GM21576 (cell line): ENCODE measurements at regions not wholly inside any gene's neighbourhood (a gene's known extent, or its start where the extent isn't known, plus 50 kb on each side); places are given as distances from the start of the nearest gene placed in this dataset.

Experiments used
- ATAC-seq: cut with Tn5 transposase; IDR thresholded peaks from one replicate; pipeline ENCODE4 v1.9.1; 2021; ENCODE audit warnings: mild to moderate bottlenecking, moderate library complexity; ENCODE audit not compliant: unreplicated experiment

DNA sequence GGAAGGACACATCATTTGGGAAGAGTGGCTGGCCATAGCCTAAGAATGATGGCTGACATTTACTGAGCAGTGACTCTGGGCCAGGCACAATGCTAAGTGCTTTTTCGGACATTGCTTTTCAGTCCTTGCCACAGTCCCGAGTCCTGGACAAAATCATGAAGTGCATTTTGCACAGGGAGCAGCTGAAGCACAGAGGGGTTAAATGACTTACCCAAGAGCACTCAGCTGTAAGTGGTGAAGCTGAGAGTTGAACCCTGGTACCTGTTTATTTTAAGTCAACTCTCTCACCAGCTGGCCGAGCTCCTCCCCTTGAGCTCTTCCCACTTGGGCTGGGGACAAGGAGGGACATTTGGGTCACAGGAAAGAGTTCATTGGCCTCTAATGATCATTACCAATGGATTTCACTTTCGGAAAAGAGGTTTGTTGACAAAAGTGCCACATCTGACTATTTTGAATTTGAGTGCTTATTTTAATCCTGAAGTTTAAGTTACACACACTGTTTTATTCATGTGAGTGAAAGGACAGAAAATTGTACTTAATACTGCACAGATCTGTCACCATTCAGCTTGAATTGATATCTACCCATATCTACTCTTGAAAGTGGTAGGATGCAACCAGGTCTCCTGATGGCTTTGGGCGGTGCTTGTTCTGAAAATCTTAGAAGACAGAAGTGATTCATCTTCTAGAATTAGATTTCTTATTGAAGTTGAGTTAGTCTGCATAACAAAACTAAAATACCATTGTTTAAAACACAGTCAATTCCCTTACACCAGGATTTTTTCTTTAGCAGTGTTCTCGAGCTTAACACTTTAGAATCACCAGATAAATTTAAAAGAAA is 368.7 kb upstream of the PROK2 start:
- no peak for ATAC-seq

DNA sequence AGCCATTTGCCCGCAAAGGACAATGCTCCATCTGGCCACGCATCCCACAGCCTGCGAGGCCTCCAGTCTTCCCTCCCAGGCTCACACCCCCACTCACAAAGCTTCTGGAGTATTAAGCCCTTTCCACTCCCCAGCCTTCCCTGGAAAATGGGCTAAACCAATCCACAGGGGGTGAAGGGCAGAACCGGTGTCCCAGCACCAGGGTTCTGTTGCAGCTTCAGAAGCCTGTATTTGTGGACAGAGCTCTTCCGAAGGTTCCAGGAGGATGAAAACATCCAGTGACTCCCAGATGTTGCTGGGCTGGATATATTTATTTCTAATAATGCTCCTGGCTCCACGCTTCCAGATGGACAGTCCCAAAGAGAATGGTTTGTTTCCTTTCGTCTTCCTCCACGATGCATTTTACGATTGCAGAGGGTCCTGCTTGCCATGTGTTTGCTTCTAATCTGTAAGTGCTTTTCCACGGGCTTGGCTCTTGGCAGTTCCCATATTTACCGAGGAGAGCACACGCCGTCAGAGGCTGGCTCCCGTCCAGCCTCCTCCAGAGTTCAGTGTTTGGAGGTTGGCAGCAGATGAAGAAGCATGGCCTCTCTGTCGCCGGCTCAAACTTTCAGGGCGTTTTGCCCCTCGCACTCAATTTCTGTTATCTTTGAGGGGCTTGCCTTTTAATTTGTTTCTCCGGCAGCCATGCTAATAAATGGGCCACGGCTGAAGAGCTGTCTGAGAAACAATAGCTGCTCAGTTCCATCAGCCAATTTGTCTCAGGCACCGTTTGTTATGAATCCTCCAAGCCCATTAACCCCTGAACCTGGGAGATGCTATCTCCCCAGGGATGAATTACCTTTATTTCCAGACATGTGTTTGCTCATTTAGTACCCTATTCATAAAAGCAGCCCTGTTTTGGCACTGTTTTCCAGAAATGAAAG is 367.9 kb upstream of the PROK2 start:
- no peak for ATAC-seq

DNA sequence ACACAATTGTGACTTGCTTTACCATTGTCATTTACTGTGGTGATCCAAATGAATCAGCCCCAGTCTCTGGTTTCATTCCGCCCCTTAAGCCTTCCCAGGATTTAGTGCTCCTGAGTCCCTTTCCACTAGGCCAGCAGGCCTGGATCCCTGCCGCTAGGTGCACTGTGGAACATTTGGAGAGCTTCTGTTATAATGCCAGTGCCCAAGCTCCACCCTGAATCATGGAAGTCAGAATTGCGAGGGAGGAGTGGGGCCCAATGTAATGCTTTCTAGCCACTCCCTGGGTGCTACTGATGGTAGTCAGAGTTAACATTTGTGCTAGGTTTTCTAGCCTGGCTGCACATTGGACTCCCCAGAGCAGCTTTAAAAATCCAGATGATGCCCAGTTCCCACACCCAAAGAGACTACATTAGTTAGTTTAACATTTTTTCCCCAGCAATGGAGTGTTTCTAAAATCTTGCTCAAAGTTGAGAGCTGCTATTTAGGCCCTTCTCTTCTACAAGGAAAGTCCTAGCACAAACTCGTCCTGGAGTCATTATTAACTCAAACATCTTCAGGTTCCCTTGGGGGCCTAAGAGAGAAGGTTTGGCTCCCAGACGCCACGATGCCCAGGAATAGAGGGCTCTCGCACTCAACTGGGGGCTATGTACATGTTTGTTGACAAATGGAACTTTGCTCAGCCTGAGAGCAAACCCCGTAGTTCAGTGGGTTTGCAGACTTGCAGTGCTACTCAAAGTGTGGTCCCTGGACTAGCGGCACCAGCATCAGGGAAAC is 366.7 kb upstream of the PROK2 start:
- no peak for ATAC-seq

DNA sequence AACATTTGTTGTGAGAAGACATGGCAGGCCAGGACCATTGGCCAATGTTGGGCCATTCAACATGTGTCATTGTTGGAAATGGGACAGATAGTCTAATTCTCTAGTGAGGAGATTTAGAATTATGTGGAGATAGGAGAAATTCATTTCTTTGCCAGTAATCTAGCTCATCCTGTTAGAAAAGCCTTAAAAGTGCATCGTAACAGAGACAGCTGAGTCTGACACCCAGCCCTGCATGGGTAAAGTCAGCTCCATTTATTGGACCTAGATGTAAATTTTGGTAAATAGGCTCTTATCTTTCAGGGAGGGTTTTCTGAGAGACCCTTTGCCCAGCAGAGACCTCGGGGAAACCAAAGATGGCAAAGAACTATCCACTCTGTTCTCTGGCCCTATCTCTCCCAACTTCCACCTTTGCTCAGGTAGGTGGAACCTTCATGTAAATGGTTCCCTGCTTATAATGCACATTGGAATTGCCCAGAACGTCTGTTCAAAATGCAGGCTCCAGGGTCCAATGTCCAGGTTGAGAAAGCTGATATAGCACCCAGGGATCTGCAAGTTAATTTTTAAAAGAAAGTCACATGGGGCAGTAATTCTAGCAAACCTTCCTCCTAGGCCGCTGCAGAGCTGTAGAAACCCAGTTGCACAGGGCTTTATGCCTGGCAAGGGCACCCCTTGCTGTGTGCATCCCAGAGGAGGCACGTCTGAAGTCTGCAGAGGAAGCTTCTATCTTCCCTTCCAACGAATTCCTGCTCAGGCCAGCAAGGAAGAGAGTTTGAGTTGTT is 365.9 kb upstream of the PROK2 start:
- no peak for ATAC-seq

DNA sequence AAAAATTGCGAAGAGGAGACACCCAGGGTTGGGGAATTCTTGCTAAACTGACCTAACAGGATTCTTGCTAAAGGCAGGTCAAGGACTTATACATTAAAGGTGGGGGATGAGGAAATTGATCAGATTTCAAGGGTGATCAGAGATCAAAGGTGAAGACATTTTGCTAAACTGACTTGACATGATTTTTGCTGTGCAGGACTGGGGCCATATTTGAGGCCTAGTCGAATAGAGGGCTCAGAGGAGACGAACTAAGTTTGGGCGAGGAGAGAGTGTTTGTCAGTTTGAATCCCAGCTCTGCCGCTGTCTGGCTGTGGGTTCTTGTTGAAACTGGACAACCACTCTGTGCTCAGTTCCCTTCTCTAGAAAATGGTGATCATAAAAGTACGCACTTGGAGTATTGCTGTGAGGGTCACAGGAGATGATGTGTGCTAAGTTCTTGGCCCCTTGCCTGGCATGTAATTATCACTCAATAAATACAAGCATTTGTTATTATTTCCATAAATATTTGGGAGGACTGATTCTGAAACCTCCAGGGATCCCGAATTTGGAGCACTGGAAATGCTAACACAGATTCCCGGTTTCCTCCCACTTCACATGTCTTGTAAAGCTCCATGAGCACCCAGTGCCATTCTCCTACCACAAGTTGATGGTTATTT is 364.8 kb upstream of the PROK2 start:
- ATAC-seq: no peak

DNA sequence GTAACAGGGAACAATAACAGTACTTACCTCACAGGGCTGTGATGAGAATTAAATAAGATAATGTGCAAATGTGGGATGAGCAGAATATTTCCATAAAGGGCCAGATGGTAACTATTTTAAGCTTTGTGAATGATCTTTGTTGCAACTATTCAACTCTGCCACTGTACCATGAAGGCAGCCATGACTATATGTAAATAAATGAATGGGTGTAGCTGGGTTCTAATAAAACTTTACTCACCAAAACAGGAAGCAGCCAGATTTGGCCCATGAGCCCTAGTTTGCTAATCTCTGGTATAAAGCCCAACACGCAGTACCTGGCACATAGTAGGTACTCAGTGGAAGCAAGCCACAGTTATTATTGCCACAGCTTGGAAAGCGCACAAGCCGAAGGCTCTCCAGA is 362.7 kb upstream of the PROK2 start:
- ATAC-seq: no peak

DNA sequence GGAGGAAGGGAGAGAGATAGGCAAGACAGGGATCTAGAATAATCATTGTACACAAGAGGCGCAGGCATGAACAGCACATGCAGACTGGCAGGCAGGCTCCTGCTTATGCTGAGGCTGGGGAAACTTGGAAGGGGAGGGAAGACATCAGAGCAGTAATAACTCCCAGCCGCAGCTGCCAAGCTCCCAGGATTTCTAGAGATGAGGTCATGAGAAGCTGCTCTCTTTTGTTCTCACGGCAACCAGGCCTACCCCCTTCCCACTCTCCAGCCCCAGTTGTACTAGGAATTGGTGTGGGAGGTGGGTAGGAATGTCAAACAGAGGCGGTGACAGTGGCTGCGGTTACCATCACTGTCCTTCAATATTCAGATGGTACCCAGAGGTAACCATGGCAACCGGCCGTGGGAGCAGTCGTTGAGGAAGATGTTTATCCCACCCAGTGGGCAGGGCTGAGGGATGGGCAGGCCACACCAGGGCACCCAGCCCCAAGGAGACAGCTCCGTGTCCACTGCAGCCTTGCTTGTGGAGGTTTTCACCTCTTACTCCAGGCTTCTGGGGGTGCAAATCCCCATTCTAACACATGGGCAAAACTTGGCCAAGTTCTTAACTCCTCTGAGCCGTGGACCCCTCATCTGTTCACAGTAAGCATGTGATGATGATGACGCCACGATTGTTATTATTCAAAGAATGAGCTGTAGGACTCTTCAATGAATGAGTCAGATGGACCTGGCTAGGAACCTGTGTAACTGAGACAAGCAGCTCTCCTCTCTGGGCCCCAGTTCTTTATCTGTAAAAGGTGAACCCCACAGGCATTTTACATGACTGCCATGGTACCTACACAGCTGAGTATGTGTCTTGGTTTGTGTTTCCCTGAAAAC is 360.8 kb upstream of the PROK2 start:
- no peak for ATAC-seq

DNA sequence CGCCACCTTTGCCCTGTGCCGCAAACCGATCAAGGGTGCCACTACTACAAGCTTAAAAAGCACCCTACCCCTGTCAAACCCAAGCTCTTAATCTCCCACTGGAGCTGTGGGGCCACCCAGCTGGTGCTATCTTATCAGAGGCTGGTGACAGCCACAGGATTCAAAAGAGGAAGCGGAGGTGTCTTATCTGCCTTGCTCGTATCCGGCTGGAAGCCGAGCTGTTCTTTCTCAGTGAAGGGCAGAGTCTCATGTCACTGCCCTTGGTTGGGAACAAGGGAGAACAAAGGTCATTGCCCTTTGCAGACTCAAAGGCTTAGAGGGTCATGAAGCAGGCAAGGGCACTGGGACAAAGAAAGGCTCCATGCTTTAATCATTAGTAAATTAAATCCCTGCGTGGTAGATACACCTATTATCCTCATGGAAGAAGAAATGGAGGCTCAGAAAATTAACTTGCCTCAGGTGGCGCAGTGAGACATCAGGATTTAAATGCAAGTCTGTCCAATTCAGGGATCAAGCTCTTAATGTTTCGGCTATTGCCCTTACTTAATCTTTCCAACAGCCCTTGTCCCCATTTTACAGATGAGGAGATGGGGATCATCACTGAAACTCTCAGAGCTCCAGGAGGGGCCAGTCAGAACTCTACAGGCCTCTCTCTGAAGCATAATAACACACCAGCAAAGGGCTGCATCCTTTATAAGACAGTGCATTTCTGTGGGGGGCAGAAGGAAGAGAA is 360.0 kb upstream of the PROK2 start:
- ATAC-seq: peak; percentile 71

DNA sequence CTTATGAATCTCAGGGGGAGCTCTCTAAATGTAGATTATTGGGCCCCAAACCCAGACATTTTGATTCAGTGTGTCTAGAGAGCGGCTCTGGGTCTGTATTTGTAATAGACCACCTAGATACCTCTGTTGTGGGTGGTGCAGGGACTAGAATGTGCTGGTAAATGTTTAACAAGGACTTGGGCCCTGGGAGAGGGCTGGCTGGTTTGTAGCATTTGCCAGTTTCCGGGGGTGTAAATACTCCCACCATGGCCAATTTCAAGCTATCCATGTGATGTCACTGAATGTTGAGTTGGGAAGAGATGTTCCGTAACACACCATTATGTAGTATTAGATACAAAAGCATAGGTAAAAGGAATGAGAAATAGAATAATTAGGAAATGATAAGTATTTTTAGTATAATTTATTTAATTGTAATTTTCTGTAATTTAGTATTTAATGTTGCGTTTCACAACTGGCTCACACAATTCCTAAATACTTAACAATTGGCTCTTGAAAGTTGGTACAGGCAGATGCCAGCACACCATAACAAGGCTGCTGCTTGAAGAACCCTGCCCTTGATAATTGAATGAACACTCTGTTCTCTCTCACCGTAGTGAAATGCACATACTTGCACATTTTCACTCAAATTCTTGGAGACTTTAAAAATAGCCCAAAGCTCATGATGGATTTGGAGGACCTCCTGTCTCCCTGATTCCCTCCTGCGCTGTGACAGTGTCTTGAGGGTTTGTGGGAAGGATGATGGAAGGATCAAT is 359.2 kb upstream of the PROK2 start:
- ATAC-seq: no peak

DNA sequence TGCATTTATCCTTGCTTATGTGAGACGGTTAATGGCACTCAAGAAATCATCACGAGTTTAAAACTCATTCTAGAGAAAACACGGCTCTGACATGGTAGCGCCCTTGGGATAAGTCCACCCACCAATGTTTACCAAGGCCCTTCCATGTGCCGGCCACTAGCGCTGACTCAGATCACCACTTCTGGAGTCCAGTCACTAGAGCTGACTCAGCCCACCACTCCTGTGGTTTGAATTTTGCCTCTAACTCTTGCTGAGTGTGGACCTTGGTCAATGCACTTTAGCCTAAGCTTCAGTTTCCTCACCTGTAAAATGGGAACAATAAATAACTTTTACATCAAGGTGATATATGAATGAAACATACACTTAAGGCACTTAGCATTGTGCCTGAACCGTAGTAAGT is 358.4 kb upstream of the PROK2 start:
- no peak for ATAC-seq

DNA sequence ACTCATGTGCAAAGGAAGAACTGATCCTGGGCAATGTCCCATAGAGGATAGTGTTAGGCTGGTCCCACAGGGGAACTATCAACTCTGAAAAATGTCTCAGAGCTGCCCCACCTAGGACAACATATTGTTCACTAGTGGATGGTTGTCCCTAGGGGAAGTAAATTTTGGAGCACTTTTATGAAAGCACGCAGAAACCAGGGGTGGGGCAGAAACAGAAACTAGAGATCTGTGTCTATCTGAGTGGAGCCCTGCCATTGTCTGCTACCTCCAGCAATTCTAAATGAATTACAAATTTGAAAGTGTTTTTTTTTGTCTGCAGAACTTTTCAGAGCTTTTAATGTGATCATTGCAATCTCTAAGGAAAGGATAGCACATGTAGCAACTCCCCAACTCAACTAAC is 357.1 kb upstream of the PROK2 start:
- no peak for ATAC-seq

DNA sequence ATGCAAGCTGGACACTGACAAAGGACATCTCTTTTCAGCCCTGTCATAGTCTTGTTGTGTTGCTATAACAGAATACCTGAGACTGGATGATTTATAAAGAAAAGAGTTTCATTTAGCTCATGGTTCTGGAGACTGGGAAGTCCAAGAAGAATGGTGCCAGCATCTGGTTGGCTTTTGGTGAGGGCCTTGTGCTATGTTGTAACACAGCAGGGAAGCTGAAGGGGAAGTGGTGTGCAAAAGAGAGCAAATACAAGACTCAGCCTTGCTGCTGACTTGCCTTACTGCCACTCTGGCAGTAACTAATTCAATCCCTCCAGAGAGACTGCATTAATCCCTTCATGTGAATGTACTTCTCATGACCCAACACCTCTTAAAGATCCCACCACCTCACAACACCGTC is 356.3 kb upstream of the PROK2 start:
- no peak for ATAC-seq

DNA sequence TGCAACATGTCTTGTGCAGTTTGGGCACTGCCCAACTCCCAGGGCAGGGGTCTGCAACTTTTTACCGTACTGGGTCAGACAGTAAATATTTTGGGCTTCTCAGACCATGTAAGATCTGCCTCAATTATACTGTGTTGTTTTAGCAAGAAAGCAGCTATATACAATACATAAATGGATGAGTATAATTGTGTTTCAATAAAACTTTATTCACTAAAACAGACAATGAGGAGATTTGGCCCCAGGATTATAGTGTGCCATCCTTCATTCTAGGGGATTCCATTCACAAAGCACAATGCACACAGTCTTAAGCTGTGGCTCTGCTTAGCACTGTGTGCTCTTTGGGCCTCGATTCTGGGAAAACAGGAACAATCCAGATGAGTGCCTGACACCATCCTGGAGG is 354.4 kb upstream of the PROK2 start:
- no peak for ATAC-seq

DNA sequence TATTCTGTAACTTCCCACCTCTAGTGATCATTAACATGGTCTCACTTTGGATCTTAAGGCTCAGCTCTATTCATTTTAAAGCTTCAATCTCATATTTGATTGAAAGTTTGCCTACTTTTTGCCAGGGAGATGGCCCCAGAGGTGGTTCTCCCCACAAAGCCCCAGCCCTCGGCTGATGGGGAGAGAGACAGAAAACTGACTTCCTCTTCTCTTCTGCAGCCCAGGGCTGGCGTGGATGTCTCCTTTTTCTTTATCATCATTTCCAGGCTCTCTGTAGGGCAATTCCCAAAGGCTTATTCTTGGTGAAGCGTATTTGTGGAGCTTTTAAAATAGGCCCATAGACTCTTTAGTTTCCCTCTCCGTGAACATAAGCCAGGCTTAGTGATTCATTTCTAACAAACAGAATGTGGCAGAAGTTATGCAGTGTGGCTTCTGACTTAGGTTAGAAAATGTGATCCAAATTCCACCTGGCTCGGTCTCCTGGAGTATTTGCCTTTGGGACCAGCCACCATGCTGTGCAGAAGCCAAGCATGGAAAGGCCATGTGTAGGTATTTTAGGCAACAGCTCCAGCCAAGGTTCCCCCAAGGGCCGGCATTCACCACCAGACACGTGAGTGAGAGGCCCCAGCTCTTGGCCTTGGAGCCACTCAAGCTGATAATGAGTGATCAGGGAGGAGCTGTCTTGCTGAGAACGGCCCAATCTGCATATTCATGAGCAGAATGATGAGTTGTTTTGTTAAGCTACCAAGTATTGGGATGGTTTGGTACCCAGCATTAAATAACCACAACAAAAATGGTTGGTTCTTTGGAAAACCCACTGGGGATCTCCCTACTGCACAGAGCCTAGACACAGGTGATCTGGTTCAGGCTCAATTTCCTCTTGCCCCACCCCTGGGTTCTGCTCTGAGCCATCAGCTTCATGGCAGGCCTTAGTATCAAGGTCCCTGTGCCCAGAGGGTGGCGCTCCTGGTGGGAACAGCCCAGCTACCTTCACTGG is 353.2 kb upstream of the PROK2 start:
- ATAC-seq: no peak

DNA sequence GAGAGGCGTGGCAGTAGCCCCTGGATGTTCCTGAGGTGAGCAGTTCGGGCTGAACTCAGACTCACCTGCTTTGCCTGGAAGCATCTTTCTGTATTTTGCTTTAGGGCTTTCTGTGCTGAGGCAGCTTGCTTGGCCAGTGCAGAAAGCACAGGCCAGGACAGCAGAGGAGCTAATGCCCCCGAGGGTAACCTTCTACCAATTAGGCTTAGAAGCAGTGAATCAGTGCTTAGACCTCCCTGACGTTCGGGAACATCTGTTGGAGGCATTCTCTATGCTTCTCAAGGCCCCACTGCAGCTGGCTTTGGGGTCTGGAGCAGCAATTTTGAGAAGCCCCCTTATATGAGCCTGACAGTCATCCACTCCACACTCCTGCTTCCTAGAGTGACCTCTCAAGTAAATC is 350.7 kb upstream of the PROK2 start:
- ATAC-seq: no peak

DNA sequence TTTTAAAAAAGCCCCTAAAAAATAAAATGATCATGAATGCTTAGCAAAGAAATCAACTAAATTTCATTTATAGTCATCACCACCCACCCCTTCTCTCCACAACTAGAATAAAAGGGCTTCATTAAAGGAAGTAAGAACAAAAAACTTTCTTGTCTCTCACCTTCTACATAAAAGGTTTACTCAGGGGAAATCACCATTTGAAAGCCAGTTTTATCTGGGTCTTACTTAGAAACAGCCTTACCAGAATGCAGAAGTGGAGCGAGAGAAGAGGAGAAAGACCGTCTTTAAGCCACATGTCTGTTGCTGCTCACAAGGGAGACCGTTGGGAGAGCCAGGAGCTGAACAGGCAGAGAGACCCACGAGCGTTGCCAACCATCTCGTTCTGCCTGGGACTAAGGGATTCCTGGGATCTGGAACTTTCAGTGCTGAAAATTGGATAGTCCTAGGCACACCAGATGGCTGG is 350.1 kb upstream of the PROK2 start:
- ATAC-seq: peak; percentile 79
